Activated CD8-positive, alpha-beta memory T cell treated with anti-CD3 and anti-CD28 coated beads, Interleukin-2, amount 50 U/mL, for 48 hours (primary cell): ENCODE measurements at regions not wholly inside any gene's neighbourhood (a gene's known extent, or its start where the extent isn't known, plus 50 kb on each side); places are given as distances from the start of the nearest gene placed in this dataset.

ENCODE experiments used
- DNase-seq: peaks from one replicate; pipeline ENCODE4 v3.0.0-alpha.2; 2020

GRCh38 chr5:74372051-74372450 is 268.5 kb downstream of the ENC1 start:
- no peak for DNase-seq

- DNase-seq: no peak
These were observed 268.9 kb downstream of the ENC1 start for GRCh38 chr5:74371621-74372020.

- no peak for DNase-seq
These were observed 270.4 kb downstream of the ENC1 start for GRCh38 chr5:74370168-74370567.

- DNase-seq: no peak
These were observed 271.4 kb downstream of the ENC1 start for GRCh38 chr5:74369173-74369572.

- DNase-seq: no peak
These were observed 272.6 kb downstream of the ENC1 start for GRCh38 chr5:74367934-74368333.

- no peak for DNase-seq
These were observed 273.2 kb downstream of the ENC1 start for GRCh38 chr5:74367241-74367733.

- DNase-seq: no peak
These were observed 274.8 kb downstream of the ENC1 start for GRCh38 chr5:74365723-74366122.

GRCh38 chr5:74364507-74364906 is 276.0 kb downstream of the ENC1 start:
- no peak for DNase-seq

GRCh38 chr5:74363603-74364205 is 276.8 kb downstream of the ENC1 start:
- DNase-seq: no peak

- DNase-seq: no peak
These were observed 278.8 kb downstream of the ENC1 start for GRCh38 chr5:74361406-74362358.

GRCh38 chr5:74360535-74361210 is 279.9 kb downstream of the ENC1 start:
- DNase-seq: no peak

- no peak for DNase-seq
These were observed 282.7 kb downstream of the ENC1 start for GRCh38 chr5:74357827-74358226.

- no peak for DNase-seq
These were observed 284.4 kb downstream of the ENC1 start for GRCh38 chr5:74356009-74356695.

- DNase-seq: no peak
These were observed 285.3 kb downstream of the ENC1 start for GRCh38 chr5:74355041-74355824.

- no peak for DNase-seq
These were observed 288.3 kb downstream of the ENC1 start for GRCh38 chr5:74352256-74352655.

- no peak for DNase-seq
These were observed 297.4 kb downstream of the ENC1 start for GRCh38 chr5:74342948-74343682.

- DNase-seq: no peak
These were observed 298.3 kb downstream of the ENC1 start for GRCh38 chr5:74342182-74342581.

- DNase-seq: no peak
These were observed 299.3 kb downstream of the ENC1 start for GRCh38 chr5:74341221-74341620.

- DNase-seq: no peak
These were observed 300.1 kb downstream of the ENC1 start for GRCh38 chr5:74340476-74340875.

GRCh38 chr5:74337984-74338310 is 302.6 kb downstream of the ENC1 start:
- no peak for DNase-seq

GRCh38 chr5:74337254-74337983 is 303.1 kb downstream of the ENC1 start:
- DNase-seq: no peak
